ENCODE measurements at regions not wholly inside any gene's neighbourhood (a gene's known extent, or its start where the extent isn't known, plus 50 kb on each side); places are given as distances from the start of the nearest gene placed in this dataset.

DNA sequence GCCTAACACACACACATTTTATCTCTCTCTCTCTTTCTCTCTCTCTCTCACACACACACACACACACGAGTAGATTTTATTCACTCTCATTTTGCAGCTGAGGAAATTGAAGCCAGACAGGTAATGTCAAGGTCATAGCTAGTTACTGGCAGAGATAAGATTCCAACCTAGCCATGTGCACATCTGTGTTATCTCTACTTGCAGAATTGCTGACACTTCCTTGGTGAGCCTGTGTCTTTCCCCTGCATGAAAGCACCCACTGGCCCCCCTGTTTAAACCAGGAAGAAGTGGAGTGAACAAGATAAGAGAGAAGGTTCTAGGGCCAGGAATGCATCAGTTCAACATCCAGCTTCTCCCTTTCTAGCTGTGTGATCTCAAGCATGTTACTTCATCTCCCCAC lies 423.7 kb downstream of the TXNL1 start:
- peaks cover 0 to 4% (median 0%) of the 10 kb centered on the region in 4 experiments; a peak in 2 of 7 replicates for H3K4me1 ChIP-seq (replicated peaks in 1 of 4; ENCODE audit: control insufficient read depth in 3 of 4, insufficient read depth in 4 of 4, low read length in 3 of 4)
- no peak overlapping the region for H2BK120ac ChIP-seq (replicated peaks; ENCODE audit: low read depth, low read length)
- H3K4me3 ChIP-seq (ENCODE audit: extremely low read depth in 1 of 4, insufficient read depth in 2 of 4, low read depth in 3 of 4, low read length in 4 of 4) = no peak overlapping the region
- no peak for TF ChIP-seq KDM1A (IDR thresholded peaks at IDR 0.05; ENCODE audit: borderline replicate concordance, low read length)
- TF ChIP-seq RXRA (IDR thresholded peaks at IDR 0.05; ENCODE audit: insufficient read depth, low read depth, low read length) = no peak
- TF ChIP-seq BCL11A (IDR thresholded peaks at IDR 0.05; ENCODE audit: low read depth in 2 of 2, low read length in 2 of 2) = no peak
- TF ChIP-seq TBP (IDR thresholded peaks at IDR 0.05; ENCODE audit: low read depth, low read length) = no peak
- TF ChIP-seq YY1 (IDR thresholded peaks at IDR 0.05; ENCODE audit: low read depth, low read length) = no peak
- no peak for TF ChIP-seq SIRT6 (IDR thresholded peaks at IDR 0.05; ENCODE audit: low read length)
- TF ChIP-seq PHF8 (conservative IDR thresholded peaks at IDR 0.05; ENCODE audit: low read depth, low read length) = no peak
- TF ChIP-seq SIX5 (IDR thresholded peaks at IDR 0.05; ENCODE audit: low read depth, low read length) = no peak
- no peak for TF ChIP-seq SRF (IDR thresholded peaks at IDR 0.05; ENCODE audit: low read depth, low read length)
- TF ChIP-seq BACH1 (IDR thresholded peaks at IDR 0.05; ENCODE audit: low read length) = no peak
- TF ChIP-seq GTF2F1 (IDR thresholded peaks at IDR 0.05; ENCODE audit: borderline replicate concordance, low read depth, low read length) = no peak
- no peaks in the 10 kb centered on the region for H3K23me2 ChIP-seq (ENCODE audit: low read depth, low read length)
- H3K79me2 ChIP-seq (ENCODE audit: control insufficient read depth in 1 of 2, insufficient read depth in 2 of 2, low read length in 2 of 2) = no peaks in the 10 kb centered on the region
- H4K91ac ChIP-seq (replicated peaks; ENCODE audit: insufficient read length, low read length) = no peak overlapping the region
- no peak overlapping the region for H3K23ac ChIP-seq (ENCODE audit: insufficient read length)
- no peak overlapping the region for H2BK15ac ChIP-seq (ENCODE audit: low read length)
- H3K56ac ChIP-seq (replicated peaks; ENCODE audit: insufficient read length, low read depth, low read length) = no peak overlapping the region
- no peaks in the 10 kb centered on the region for H4K20me1 ChIP-seq (replicated peaks in 1 of 2; ENCODE audit: control insufficient read depth in 1 of 2, insufficient read depth in 2 of 2, low read length in 2 of 2)
- 0 out of 4 replicates have a peak, but pooled peaks cover 0 to 2% of the 10 kb centered on the region in 2 experiments for H3K9me3 ChIP-seq (ENCODE audit: insufficient read depth in 2 of 2, low read depth in 1 of 2, low read length in 1 of 2)
- H3K4me2 ChIP-seq (ENCODE audit: insufficient read depth in 1 of 2, low read depth in 2 of 2, low read length in 2 of 2) = no peak overlapping the region
- H3K14ac ChIP-seq (ENCODE audit: insufficient read length) = no peak overlapping the region
- no peak overlapping the region for H3K27ac ChIP-seq (ENCODE audit: low read depth, low read length)
- no peak overlapping the region for H4K8ac ChIP-seq (ENCODE audit: extremely low read depth, insufficient read depth, low read length)
- WGBS, 2 experiments (ENCODE audit: extremely low coverage in 1 of 2, insufficient coverage in 1 of 2, insufficient read length in 1 of 2, insufficient replicate concordance in 2 of 2, low coverage in 1 of 2, low lambda C conversion rate in 2 of 2, missing lambda C conversion rate in 1 of 2) = 89% methylated on average over 1 of the region's 1 CpG; no CpG with 5 or more reads in 1 of the 2 experiments
- FAIRE-seq (no peak), DNase-seq (ENCODE audit: low read depth in 1 of 2, low spot score in 2 of 2) (no peak)
- H3K36me3 ChIP-seq (ENCODE audit: control insufficient read depth in 2 of 4, insufficient read depth in 4 of 4, low read length in 3 of 4) = no peaks in the 10 kb centered on the region
- H2AFZ ChIP-seq (ENCODE audit: low read length) = no peak overlapping the region
- no peak overlapping the region for H4K5ac ChIP-seq (ENCODE audit: insufficient read length, low read depth, low read length)
- ChIA-PET POLR2A (ENCODE audit: partially characterized antibody) (interaction anchor here (0.5 kb wide), 1 partner anchor 13 kb away, joined by 3 read pairs; no protein-coding TSS in a partner anchor), CTCF (ENCODE audit: partially characterized antibody) (no interaction called here)
- no peaks in the 10 kb centered on the region for H3K79me1 ChIP-seq (ENCODE audit: low read depth, low read length)
- no peak overlapping the region for H3K9ac ChIP-seq (replicated peaks in 1 of 4; ENCODE audit: extremely low read depth in 1 of 4, low read depth in 3 of 4, low read length in 3 of 4)
- no peak overlapping the region for H2BK12ac ChIP-seq (ENCODE audit: low read depth, low read length)
- no peak overlapping the region for H2AK5ac ChIP-seq (ENCODE audit: low read depth, low read length)
- no peak overlapping the region for H3K4ac ChIP-seq (replicated peaks; ENCODE audit: insufficient read length, low read depth, low read length)
- no peak overlapping the region for H2BK20ac ChIP-seq (ENCODE audit: low read length)
- peaks cover 0 to 1% (median 0%) of the 10 kb centered on the region in 4 experiments; a peak in 1 of 7 replicates for H3K27me3 ChIP-seq (replicated peaks in 1 of 4; ENCODE audit: control insufficient read depth in 3 of 4, extremely low read depth in 1 of 4, insufficient read depth in 3 of 4, low read length in 3 of 4)
- H2BK5ac ChIP-seq (ENCODE audit: low read depth, low read length) = no peak overlapping the region
- no peak overlapping the region for H3K18ac ChIP-seq (ENCODE audit: extremely low read depth, low read length)

Data from H1 (cell line).